SK-N-SH treated with all-trans-retinoic acid at 6 μM for 48 hours (cell line): ENCODE measurements at regions not wholly inside any gene's neighbourhood (a gene's known extent, or its start where the extent isn't known, plus 50 kb on each side); places are given as distances from the start of the nearest gene placed in this dataset.

Experiments used
- ARNTL ChIP-seq: fragments of 450-650 bp; formaldehyde crosslinking; IDR thresholded peaks from 2 replicates; pipeline ENCODE4 v1.5.0; 2020; ENCODE audit warnings: low read depth, mild to moderate bottlenecking, moderate library complexity, borderline replicate concordance
- CSDC2 ChIP-seq: fragments of 250-450 bp; sonication (Bioruptor Pico); IDR thresholded peaks from 2 replicates; pipeline ENCODE4 v1.5.0; 2020; ENCODE audit warnings: mild to moderate bottlenecking, moderate library complexity
- GLIS3 ChIP-seq: fragments of 250-450 bp; sonication (Bioruptor Pico); IDR thresholded peaks from 2 replicates; pipeline ENCODE4 v1.5.0; 2020; ENCODE audit warnings: mild to moderate bottlenecking, moderate library complexity
- OSR1 ChIP-seq: fragments of 250-450 bp; sonication (Bioruptor Pico); IDR thresholded peaks from 2 replicates; pipeline ENCODE4 v1.8.0; 2022; ENCODE audit warnings: moderate library complexity, mild to moderate bottlenecking, inconsistent platforms
- PATZ1 ChIP-seq: fragments of 250-450 bp; sonication (Bioruptor Pico); IDR thresholded peaks from 2 replicates; pipeline ENCODE4 v1.8.0; 2020; ENCODE audit warnings: mild to moderate bottlenecking, moderate library complexity, borderline replicate concordance
- PPARA ChIP-seq: fragments of 250-450 bp; sonication (Bioruptor Pico); IDR thresholded peaks from 2 replicates; pipeline ENCODE4 v1.5.0; 2020; ENCODE audit warnings: mild to moderate bottlenecking, borderline replicate concordance
- RARB ChIP-seq: fragments of 250-450 bp; sonication (Bioruptor Pico); IDR thresholded peaks from 2 replicates; pipeline ENCODE4 v1.8.0; 2021; ENCODE audit warnings: mild to moderate bottlenecking, moderate library complexity
- TCF4 ChIP-seq: fragments of 250-450 bp; sonication (Bioruptor Pico); IDR thresholded peaks from 2 replicates; pipeline ENCODE4 v1.8.0; 2021; ENCODE audit warnings: mild to moderate bottlenecking, moderate library complexity, borderline replicate concordance
- ZFP30 ChIP-seq: fragments of 450-650 bp; formaldehyde crosslinking; IDR thresholded peaks from 2 replicates; pipeline ENCODE4 v1.5.0; 2022; ENCODE audit warnings: mild to moderate bottlenecking, moderate library complexity
- ZNF565 ChIP-seq: fragments of 450-650 bp; formaldehyde crosslinking; conservative IDR thresholded peaks from 2 replicates; pipeline ENCODE4 v1.5.0; 2020; ENCODE audit warnings: low read depth, mild to moderate bottlenecking, moderate library complexity
- ZNF8 ChIP-seq: fragments of 450-650 bp; formaldehyde crosslinking; IDR thresholded peaks from 2 replicates; pipeline ENCODE4 v1.5.0; 2020; ENCODE audit warnings: mild to moderate bottlenecking, moderate library complexity
- TF ChIP-seq, protein P1 (sequence below): fragments of 250-450 bp; sonication (Bioruptor Pico); IDR thresholded peaks from 2 replicates; pipeline ENCODE4 v1.5.1; 2020; ENCODE audit warnings: low read depth, mild to moderate bottlenecking, moderate library complexity
- TF ChIP-seq, protein P2 (sequence below): fragments of 250-450 bp; sonication (Bioruptor Pico); IDR thresholded peaks from 2 replicates; pipeline ENCODE4 v1.8.0; 2021; ENCODE audit warnings: low read depth, mild to moderate bottlenecking, moderate library complexity, borderline replicate concordance

DNA sequence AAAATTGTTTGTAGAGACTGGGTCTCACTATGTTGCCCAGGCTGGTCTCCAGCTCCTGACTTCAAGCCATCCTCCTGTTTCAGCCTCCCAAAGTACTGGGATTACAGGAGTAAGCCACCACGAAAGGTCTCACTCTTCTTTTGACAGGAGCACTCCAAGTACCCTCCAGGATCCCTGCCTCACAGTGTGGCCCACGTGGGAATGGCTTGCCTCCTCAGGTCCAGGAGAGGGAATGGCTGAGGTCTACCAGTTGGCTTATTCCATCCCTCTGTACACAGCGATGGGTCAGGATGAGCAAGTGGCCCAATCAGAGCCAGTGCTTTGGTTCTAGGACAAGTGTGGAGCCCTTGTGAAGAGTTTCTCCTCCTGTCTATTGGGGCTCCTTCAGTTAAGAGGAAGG is 73.7 kb upstream of the ZNF423 start:
- no peak for TF ChIP-seq OSR1 (CRISPR knock-in tag)
- TF ChIP-seq, protein P1, sequence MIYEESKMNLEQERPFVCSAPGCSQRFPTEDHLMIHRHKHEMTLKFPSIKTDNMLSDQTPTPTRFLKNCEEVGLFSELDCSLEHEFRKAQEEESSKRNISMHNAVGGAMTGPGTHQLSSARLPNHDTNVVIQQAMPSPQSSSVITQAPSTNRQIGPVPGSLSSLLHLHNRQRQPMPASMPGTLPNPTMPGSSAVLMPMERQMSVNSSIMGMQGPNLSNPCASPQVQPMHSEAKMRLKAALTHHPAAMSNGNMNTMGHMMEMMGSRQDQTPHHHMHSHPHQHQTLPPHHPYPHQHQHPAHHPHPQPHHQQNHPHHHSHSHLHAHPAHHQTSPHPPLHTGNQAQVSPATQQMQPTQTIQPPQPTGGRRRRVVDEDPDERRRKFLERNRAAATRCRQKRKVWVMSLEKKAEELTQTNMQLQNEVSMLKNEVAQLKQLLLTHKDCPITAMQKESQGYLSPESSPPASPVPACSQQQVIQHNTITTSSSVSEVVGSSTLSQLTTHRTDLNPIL, result no peak
- no peak for TF ChIP-seq TCF4
- TF ChIP-seq GLIS3, result no peak
- no peak for TF ChIP-seq CSDC2 (CRISPR knock-in tag)
- no peak for TF ChIP-seq RARB (CRISPR knock-in tag)
- TF ChIP-seq ARNTL (CRISPR knock-in tag), result no peak
- TF ChIP-seq PPARA, result no peak
- no peak for TF ChIP-seq ZFP30
- no peak for TF ChIP-seq PATZ1 (CRISPR knock-in tag)
- no peak for TF ChIP-seq ZNF565 (CRISPR knock-in tag)
- no peak for TF ChIP-seq ZNF8 (CRISPR knock-in tag)
- TF ChIP-seq, protein P2, sequence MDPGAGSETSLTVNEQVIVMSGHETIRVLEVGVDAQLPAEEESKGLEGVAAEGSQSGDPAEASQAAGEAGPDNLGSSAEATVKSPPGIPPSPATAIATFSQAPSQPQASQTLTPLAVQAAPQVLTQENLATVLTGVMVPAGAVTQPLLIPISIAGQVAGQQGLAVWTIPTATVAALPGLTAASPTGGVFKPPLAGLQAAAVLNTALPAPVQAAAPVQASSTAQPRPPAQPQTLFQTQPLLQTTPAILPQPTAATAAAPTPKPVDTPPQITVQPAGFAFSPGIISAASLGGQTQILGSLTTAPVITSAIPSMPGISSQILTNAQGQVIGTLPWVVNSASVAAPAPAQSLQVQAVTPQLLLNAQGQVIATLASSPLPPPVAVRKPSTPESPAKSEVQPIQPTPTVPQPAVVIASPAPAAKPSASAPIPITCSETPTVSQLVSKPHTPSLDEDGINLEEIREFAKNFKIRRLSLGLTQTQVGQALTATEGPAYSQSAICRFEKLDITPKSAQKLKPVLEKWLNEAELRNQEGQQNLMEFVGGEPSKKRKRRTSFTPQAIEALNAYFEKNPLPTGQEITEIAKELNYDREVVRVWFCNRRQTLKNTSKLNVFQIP (CRISPR knock-in tag), result no peak
